HG03432 (cell line): ENCODE measurements at regions not wholly inside any gene's neighbourhood (a gene's known extent, or its start where the extent isn't known, plus 50 kb on each side); places are given as distances from the start of the nearest gene placed in this dataset.
"Not testable (repeated sequence)": the region's sequence is repeated elsewhere in the genome, so short reads cannot be mapped to it uniquely, and the experiment has no call there.

Source experiments
- ATAC-seq: cut with Tn5 transposase; IDR thresholded peaks from one replicate; pipeline ENCODE4 v1.9.1; 2021; ENCODE audit warnings: mild to moderate bottlenecking, moderate library complexity; ENCODE audit not compliant: unreplicated experiment

DNA sequence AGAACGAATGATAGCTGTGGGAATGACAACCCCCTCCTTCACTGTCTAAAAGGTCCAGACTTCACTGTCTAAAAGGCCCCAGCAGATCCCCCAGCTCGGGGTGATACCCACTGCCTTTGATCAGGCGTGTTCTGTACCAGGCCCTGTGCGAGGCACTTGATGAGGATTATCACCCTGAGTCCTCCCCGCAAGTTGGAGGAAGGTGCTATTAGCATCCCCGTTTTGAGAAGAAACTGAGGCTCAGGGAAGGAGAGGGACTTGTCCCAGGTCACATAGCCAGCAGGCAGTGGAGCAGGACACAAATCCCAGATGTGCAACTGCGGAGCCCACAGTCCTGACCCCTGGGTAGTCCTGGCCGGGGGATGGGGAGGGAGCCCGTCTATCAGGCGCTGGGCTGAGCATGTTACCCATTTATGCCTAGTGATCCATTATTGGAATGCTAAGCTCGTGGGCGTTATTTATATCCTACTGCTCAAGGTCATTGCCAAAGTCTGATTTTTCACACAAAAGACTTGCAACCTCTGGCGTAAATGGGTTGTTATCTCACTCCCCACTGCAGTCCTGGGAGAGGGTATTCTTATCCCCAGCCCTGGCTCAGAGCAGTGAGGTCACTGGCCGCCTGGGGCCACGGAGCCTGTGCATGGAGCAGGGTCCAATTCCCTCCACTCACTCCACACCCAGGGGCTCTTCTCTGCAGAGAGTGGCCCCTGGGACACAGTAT is 722.2 kb downstream of the MATN1 start:
- no peak for ATAC-seq

DNA sequence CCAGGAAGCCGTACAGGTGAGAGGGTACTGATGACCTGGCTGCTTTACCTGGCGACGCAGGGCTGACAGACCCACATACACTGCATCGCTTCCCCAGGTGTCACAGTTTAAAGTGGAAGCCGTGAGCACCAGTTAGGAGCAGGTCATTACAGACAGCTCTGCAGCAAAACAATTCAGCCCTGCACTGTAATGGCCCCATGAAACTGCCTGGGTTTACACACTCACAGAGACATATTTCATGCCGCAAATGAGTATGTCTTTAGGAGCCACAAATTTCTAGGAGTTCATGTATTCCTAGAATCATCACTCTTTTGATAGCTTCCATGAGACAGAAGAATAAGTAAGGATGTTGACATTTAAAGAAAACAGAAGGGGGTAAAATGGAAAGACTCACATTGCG is 723.1 kb downstream of the MATN1 start:
- no peak for ATAC-seq

DNA sequence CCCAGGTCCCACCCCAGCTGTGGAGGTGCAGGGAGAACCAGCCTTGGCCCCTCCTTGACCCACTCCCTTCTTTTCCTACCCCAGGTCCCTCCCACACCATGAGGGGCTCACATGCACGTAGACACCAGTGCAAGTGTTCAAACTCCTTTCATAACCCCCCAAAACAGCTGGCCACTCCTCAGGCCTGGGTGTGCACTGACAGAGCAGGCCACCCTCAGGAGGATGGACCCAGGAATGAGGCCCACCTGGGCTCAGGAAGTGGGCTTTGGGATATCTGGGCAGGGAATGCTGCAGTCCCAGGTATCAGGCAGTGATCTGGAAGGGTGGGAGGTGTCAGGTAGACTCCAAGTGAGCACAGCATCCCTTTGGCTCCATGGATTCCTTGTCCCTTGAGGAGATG is 723.8 kb downstream of the MATN1 start:
- ATAC-seq, result no peak

DNA sequence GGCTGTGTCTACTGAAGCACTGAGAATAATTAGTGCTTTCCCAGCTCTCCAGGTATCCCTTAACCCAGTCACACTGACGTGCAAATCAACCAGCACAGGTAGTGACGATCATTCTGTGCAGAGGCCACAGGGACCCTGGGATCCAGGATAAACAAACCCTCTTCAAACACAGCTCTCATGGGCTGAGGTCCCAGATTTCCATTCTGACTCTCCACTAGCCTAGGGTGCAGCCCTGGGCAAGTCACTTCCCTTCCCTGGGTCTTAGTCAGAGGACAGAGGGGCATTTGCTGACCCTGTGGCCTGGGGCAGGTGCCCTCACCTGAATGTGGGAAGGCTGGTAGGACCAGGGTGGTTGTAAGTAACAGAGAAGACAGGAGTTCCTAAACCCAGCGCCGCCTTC is 724.7 kb downstream of the MATN1 start:
- no peak for ATAC-seq

DNA sequence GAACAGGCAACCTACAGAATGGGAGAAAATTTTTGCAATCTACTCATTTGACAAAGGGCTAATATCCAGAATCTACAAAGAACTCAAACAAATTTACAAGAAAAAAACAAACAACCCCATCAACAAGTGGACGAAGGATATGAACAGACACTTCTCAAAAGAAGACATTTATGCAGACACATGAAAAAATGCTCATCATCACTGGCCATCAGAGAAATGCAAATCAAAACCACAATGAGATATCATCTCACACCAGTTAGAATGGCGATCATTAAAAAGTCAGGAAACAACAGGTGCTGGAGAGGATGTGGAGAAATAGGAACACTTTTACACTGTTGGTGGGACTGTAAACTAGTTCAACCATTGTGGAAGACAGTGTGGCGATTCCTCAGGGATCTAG is 725.6 kb downstream of the MATN1 start:
- ATAC-seq, result not testable (repeated sequence)

DNA sequence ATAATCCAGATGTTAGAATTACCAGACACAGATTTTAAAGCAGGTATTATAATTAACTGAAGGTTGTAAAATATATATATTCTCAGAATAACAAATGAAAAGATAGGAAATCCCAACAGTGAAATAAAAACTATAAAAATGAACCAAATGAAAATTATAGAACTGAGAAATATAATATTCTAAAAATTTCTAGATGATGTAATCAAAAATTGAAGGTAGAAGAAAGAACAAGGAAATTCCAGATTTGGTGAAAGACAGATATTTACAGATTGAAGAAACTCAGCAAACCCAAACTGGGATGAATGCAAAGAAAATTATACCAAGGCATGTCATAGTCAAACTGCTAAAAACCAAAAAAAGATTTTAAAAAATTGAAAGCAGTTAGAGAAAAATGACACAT is 729.4 kb downstream of the MATN1 start:
- ATAC-seq, result no peak

DNA sequence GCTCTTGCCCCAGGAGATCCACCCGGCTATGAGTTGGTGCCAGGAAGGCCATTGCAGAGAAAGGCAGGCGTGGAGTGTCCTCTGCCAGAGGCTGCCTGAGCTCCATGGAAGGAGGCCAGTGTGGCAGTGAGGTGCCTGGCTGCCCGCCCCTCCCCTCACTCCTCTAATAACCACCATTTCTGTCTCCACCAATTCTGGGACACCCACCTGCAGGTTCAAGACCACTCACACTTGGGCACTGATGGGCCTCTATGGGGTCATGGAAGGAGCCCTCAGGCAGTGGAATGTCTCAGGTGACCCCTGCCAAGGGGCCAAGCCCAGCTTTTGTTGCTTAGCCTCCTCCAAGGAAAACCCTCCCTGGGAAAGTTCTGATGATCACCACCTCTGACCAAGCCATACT is 731.6 kb downstream of the MATN1 start:
- no peak for ATAC-seq

DNA sequence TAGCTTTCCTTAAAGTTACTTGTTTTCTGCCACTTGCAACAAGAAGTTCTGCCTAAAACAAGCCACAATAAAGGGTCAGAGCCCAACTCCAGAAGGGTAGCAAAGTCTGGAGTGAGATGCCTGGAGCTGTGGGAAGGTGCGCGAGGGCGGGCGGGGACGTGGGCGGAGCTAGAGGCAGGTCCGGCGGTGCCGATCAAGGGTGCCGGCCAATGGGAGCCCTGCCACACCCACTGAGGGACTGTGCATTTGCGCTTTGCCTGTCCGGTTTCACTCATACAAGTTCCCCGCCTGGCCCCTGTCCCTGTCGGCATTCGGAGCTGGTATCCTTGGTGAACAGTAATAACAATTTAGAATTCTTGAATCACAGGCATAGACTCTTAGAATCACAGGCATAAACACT is 732.4 kb downstream of the MATN1 start:
- no peak for ATAC-seq

DNA sequence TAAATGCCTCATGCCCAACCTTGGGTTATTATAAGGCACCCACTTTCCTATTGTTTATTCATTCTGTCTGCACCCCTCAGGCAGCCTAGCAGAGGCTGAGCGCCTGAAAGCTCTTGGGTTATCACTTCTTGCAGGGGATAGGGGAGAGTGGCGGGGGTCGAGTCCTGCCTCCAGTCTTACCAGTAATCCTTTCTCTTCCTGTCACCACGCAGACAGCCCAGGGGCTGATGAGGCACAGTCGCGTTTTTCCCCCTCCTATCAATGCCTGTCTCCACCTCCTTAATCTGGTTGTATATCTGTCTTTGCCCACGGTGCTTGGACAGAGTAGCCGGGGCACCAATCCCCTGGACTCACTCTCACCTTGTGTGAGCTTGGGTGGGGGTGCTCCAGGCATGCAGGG is 733.1 kb downstream of the MATN1 start:
- ATAC-seq, result no peak

DNA sequence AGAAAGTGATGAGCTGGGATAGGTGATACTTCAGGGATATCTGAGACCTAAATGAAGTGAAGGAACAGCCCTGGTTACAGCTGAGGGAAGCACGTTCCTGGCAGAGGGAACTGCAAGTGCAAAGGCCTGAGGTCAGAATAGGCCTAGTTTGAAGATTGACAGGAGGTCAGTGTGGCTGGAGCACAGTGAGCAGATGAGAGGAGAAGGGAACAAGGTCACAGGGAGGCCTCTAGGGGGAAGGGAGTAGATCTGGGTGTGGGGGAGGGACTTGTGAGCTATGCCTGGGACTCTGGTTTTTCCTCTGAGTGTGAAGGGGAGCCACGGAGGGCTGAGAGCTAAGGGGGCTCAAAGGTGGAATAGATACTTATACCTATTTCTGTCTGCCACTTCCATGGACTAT is 736.4 kb downstream of the MATN1 start:
- no peak for ATAC-seq

DNA sequence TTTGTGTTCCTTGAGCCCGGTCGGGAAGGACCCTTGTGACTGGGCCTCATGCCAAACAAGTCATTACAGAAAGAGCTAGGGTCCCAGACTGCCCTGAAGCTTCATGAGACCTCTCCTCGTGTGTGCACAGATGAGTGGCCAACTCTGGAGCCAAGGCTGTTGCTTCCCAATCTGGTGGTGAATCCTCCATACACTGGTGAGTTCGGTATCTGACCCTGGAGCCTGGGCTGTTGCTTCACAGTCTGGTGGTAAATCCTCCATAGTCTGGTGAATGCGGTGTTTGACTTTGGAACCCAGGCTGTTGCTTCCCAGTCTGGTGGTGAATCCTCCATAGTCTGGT is 737.8 kb downstream of the MATN1 start:
- ATAC-seq, result no peak

DNA sequence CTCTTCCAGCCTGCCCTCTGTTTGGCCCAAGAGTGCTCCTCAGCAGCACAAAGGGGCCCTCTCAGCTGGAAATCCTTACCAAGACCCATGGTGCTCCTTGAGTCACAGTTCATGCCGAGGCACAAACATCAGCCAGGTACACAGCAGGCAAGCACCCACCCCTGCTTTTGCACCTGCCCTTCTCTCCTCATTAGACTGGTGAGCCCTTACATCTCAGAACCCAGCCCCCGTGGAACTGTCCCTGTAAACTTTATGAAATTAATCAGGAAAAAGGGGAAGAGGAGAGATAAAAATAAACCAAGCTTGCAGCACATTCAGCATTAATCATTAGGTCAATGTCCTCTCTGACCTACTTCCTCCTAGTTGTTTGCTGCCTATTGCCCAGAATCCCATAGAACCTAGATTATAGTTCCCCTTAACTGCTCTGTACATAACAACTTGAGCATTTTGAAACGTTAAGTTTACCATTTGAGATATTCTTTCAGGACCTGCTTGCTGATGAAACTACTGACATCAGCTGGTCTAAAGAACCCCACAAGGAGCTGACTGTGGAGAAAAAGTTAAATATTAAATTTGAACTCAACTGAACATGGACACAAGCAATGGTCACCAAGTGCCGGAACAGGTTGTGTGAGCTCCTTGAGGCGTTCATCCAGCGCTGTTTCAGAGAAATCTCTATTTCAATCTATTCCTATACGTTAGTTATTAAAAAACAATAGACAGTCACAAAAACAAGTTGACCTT is 738.4 kb downstream of the MATN1 start:
- ATAC-seq, result no peak

DNA sequence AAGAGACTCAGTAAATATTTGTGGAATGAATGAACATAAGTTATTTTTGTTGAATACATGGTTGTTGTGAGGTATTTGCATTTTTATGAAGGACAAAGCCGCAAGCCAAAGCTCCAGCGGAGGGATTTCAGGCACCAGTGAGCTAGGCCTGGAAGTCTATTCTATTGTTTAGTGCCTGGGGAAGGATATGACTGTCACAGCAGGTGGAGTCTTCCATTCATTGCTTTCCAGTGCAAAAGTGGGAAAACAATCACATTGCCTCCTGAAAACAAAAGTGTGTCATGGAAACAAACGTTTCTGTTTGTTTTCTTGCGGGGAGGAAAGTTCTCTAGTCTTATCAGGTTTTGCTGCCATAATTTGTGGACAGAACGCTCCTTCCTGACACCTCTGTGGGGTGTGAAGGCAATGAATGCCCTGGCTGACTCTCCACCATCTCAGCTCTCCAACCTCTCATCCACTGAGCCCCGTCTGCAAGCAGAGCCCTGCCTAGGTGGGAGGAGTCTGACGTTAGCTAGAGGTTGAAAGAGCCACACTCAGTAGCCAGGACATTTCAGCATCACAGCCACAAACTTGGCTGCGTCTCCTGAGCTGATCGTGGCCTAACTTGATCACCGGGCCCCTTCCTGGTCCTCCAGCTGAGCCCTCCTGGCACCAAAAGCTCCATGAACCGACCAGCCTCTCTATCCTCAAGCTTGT is 739.1 kb downstream of the MATN1 start:
- ATAC-seq, result no peak

DNA sequence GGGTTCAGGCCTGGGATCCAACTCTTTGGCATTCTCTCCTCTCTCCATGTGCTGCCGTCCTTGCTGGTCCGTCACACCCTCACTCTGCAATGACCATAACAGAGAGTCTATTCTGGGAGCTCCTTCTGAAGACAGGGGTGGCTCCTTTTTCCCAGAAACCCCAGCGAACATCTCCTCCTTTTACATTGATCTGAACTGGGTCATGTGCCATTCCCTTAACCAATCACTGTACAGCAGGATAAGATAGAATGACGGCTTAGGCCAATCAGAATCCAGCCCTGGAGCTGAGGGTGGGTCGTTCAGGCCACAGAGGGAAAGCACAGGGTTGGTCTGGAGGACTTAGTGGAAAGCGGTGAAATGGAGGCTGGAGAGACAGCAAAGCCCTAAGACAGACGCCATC is 740.1 kb downstream of the MATN1 start:
- ATAC-seq, result no peak

DNA sequence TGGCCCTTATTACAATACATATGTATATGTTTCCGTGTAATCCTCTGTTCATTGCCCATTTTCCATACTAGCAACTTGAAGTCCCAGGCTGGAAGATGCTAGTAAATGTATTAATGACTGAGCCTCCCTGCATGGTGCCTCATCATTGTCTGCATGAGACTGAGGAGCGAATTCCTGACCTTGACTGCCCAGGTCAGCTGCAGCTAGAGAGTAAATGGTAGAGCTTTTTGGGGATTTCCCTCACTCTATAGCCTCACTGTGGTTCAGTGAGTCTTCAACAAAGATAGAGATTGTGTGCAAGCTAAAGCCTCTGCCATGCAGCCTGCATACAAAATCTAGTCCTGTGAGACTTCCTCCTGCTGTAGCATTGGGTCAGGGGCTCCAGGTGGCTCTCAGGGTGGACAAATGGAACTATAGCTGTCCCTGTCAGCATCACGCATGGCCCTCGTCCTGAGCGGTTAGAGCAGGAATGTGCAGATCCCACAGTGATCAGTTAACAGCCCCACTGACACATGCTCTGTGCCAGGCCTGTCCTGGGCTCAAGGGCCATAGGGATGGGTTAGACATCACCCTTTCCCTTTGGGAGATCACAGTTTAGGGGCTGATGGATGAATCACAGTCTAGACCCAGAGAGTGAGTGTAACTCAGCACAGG is 741.7 kb downstream of the MATN1 start:
- no peak for ATAC-seq

DNA sequence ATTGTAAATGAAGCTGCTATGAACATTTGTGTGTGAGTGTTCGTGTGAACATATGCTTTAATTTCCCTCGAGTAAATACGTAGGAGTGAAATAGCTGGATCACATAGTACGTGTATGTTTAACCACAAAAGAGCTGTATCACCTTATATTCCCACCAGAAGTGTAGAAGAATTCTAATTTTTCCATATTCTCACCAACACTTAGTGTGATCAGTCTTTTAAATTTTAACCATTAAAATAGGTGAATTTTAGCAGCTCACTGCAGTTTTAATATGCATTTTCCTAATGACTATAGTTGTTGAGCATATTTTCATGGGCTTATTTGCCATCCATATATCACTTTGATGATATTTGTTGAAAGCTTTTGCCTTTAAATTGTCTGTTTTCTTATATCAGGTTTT is 741.2 kb downstream of the PTPRU start:
- ATAC-seq, result no peak

DNA sequence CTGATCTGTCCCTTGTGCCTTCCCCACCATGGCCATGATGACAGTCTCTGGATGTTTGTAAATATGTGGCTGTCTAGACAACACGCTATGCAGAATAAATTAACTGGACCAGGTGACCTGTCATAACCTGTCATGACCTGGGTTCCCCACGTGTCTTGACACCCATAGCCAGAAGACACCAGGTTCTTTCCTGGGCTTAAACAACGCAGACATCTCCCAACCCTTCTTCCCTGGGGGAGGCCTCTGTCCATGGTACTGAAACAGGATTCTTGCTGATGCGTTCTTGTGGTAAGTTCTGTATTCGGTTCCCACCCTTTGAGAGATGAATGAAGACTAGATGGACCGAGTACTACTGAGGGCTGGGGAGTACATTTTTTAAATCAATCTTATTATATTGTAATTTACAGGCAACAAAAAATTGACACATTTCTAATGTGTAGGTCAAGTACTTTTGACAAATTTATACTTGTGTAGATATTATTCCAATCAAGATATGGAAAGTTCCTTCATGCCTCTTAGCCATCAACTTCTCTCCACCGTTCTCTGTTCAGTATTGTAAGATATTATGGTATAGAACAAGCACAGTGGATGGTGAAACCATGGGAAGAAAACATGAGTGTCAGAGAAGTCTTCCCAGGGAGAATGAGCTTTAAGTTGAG is 738.8 kb downstream of the PTPRU start:
- ATAC-seq, result no peak

DNA sequence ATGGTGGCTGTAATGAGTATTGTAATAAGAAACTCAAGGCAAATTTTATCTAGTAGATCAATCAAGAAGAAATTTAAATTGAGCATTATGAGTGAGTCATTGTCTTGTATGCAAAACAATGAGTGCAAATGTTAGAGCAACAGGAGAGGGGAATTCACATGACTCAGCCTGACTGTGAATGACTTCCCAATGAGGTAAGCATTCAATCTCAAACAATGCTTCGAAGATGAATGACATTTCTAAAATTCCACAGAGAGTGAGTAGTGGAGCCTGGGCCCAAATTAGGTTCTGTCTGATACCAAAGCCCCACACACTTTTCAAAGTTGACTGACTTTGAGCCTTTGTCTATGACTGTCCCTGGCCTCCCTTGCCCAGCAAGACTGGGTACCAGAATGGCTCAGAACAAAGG is 738.0 kb downstream of the PTPRU start:
- no peak for ATAC-seq

DNA sequence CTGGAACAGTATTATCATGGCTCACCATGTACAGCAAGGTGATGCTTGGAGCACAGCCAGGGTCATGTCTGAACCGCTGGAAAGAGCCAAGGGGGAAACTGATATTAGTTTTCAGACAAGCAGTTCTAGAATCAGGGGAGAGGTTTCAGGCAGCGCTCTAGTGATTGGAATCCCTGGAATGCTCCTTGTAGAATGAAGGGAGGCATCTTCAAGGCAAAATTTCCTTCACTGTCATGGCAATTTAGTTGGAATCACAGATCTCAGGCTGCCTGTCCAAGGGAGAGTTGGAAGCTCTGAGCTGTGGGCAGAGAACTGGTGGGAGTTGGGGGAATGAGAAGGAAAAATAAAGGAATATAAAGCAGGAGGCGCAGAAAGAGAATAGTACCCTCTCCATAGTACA is 737.1 kb downstream of the PTPRU start:
- ATAC-seq, result no peak

DNA sequence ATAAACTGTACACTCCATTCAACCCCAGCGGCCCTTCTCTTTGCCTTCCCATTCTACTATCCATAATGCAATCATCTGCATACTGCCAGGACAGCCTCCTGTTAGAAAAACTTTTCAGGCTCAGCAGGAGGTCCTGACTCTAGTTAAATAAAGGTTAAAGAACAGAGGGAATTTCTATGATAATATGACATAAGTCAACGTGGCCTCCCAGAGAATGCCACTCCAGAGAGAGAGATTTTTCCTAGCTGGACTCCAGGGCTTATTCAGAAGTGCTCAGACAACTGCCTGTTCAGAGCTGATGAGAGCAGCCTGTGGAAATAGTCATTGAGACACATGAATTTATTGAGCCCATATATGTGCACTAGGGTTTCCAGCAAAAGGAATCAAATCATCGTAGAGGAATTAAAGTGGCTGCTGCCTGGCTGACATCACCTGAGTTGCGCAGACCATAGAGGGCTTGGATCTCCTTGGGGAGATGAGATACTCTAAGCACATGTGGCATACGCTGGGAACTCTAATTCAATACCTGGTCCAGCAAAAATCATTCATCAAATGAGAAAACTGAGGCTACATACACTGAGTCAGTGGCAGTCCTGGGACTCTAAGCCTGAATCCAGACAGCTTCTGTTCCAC is 736.2 kb downstream of the PTPRU start:
- no peak for ATAC-seq

DNA sequence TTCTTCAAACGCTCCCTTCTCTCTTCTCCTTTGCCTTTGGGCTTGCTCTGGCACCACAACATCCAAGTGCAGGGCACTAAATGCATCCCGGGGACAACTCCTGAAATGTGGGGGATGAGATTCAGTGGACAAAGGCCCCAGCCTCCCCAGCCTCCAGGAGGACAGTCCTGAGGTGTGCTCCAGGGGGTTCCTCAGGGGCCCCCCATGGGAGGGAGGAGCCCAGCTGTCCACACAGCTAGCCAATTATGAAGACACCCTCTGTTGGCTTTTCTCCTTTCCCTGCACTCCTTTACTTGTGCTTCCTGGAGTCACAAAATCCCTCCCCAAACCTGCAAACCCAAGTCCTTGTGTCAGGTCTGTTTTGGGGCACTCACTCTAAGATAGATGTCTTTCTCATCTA is 735.4 kb downstream of the PTPRU start:
- no peak for ATAC-seq
